ENCODE measurements at regions not wholly inside any gene's neighbourhood (a gene's known extent, or its start where the extent isn't known, plus 50 kb on each side); places are given as distances from the start of the nearest gene placed in this dataset.

GRCh38 chr5:67246546-67247268, 50.1 kb upstream of the CD180 start:
- no peak for DNase-seq

Data from suppressor macrophage treated with lipopolysaccharide for 1 hour (primary cell).